ENCODE measurements at regions not wholly inside any gene's neighbourhood (a gene's known extent, or its start where the extent isn't known, plus 50 kb on each side); places are given as distances from the start of the nearest gene placed in this dataset.

GRCh38 chr4:113849771-113850170 lies 88.2 kb upstream of the CAMK2D start:
- CTCF ChIA-PET (ENCODE audit: partially characterized antibody), result interaction anchor here (0.7 to 1.4 kb wide), 3 partner anchors 8 to 23 kb away, joined by 3 to 7 read pairs (median 4); no protein-coding TSS in a partner anchor
- TF ChIP-seq KDM4A (IDR thresholded peaks at IDR 0.05; ENCODE audit: low read depth, low read length, severe bottlenecking) (no peak), TAF1 (IDR thresholded peaks at IDR 0.05; ENCODE audit: low read depth, low read length) (no peak), FOSL1 (IDR thresholded peaks at IDR 0.05; ENCODE audit: insufficient read depth, low read depth, low read length) (no peak), TBP (IDR thresholded peaks at IDR 0.05; ENCODE audit: low read depth, low read length) (no peak), SP2 (IDR thresholded peaks at IDR 0.05; ENCODE audit: low read length) (no peak), TEAD4 (IDR thresholded peaks at IDR 0.05; ENCODE audit: low read depth, low read length) (no peak), KDM1A (IDR thresholded peaks at IDR 0.05; ENCODE audit: borderline replicate concordance, low read length) (no peak), SP4 (IDR thresholded peaks at IDR 0.05; ENCODE audit: low read length) (no peak), SP1 (IDR thresholded peaks at IDR 0.05; ENCODE audit: low read depth, low read length) (no peak), HDAC6 (IDR thresholded peaks at IDR 0.05; ENCODE audit: low read depth, low read length) (no peak), CBX8 (IDR thresholded peaks at IDR 0.05; ENCODE audit: borderline replicate concordance, low read depth, low read length) (no peak)
- TF ChIP-seq, protein P1, sequence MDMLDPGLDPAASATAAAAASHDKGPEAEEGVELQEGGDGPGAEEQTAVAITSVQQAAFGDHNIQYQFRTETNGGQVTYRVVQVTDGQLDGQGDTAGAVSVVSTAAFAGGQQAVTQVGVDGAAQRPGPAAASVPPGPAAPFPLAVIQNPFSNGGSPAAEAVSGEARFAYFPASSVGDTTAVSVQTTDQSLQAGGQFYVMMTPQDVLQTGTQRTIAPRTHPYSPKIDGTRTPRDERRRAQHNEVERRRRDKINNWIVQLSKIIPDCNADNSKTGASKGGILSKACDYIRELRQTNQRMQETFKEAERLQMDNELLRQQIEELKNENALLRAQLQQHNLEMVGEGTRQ (IDR thresholded peaks at IDR 0.05; ENCODE audit: low read length), result no peak

More at GRCh38 chr4:113849771-113850170, 88.2 kb upstream of the CAMK2D start:
- H4K91ac ChIP-seq (replicated peaks; ENCODE audit: insufficient read length, low read length), result no peak overlapping the region
- no peak overlapping the region for H2BK120ac ChIP-seq (replicated peaks; ENCODE audit: low read depth, low read length)
- no peak overlapping the region for H2BK15ac ChIP-seq (ENCODE audit: low read length)
- no peaks in the 10 kb centered on the region for H3K27me3 ChIP-seq (replicated peaks in 1 of 4; ENCODE audit: control insufficient read depth in 3 of 4, extremely low read depth in 1 of 4, insufficient read depth in 3 of 4, low read length in 3 of 4)
- no peak overlapping the region for H3K23ac ChIP-seq (ENCODE audit: insufficient read length)
- H3K14ac ChIP-seq (ENCODE audit: insufficient read length), result no peak overlapping the region
- POLR2A ChIA-PET (ENCODE audit: partially characterized antibody), result no interaction called here
- H3K9me3 ChIP-seq (ENCODE audit: insufficient read depth in 2 of 2, low read depth in 1 of 2, low read length in 1 of 2), result peaks cover 7 to 9% of the 10 kb centered on the region in 2 experiments
- peaks cover 0 to 3% (median 0%) of the 10 kb centered on the region in 4 experiments; a peak in 2 of 8 replicates for H3K36me3 ChIP-seq (ENCODE audit: control insufficient read depth in 2 of 4, insufficient read depth in 4 of 4, low read length in 3 of 4)
- no peak overlapping the region for H2AK5ac ChIP-seq (ENCODE audit: low read depth, low read length)
- H3K56ac ChIP-seq (replicated peaks; ENCODE audit: insufficient read length, low read depth, low read length), result no peak overlapping the region
- no peaks in the 10 kb centered on the region for H3K79me2 ChIP-seq (ENCODE audit: control insufficient read depth in 1 of 2, insufficient read depth in 2 of 2, low read length in 2 of 2)
- no peak overlapping the region for H2BK5ac ChIP-seq (ENCODE audit: low read depth, low read length)
- H4K20me1 ChIP-seq (replicated peaks in 1 of 2; ENCODE audit: control insufficient read depth in 1 of 2, insufficient read depth in 2 of 2, low read length in 2 of 2), result no peaks in the 10 kb centered on the region
- FAIRE-seq (no peak), DNase-seq (ENCODE audit: low read depth in 1 of 2, low spot score in 2 of 2) (no peak)
- no peaks in the 10 kb centered on the region for H3K79me1 ChIP-seq (ENCODE audit: low read depth, low read length)
- H2BK20ac ChIP-seq (ENCODE audit: low read length), result no peak overlapping the region
- H3K18ac ChIP-seq (ENCODE audit: extremely low read depth, low read length), result no peak overlapping the region
- H3K4ac ChIP-seq (replicated peaks; ENCODE audit: insufficient read length, low read depth, low read length), result no peak overlapping the region
- H3K4me1 ChIP-seq (replicated peaks in 1 of 4; ENCODE audit: control insufficient read depth in 3 of 4, insufficient read depth in 4 of 4, low read length in 3 of 4), result no peaks in the 10 kb centered on the region
- no peak overlapping the region for H4K5ac ChIP-seq (ENCODE audit: insufficient read length, low read depth, low read length)
- H3K4me2 ChIP-seq (ENCODE audit: insufficient read depth in 1 of 2, low read depth in 2 of 2, low read length in 2 of 2), result no peak overlapping the region
- no peak overlapping the region for H3K27ac ChIP-seq (ENCODE audit: low read depth, low read length)
- no peak overlapping the region for H4K8ac ChIP-seq (ENCODE audit: extremely low read depth, insufficient read depth, low read length)
- no peak overlapping the region for H3K9ac ChIP-seq (replicated peaks in 1 of 4; ENCODE audit: extremely low read depth in 1 of 4, low read depth in 3 of 4, low read length in 3 of 4)
- H3K23me2 ChIP-seq (ENCODE audit: low read depth, low read length), result no peaks in the 10 kb centered on the region
- H2AFZ ChIP-seq (ENCODE audit: low read length), result no peak overlapping the region
- no peak overlapping the region for H2BK12ac ChIP-seq (ENCODE audit: low read depth, low read length)
- 69% methylated on average over 4 of the region's 4 CpGs; no CpG with 5 or more reads in 1 of the 2 experiments for WGBS, 2 experiments (ENCODE audit: extremely low coverage in 1 of 2, insufficient coverage in 1 of 2, insufficient read length in 1 of 2, insufficient replicate concordance in 2 of 2, low coverage in 1 of 2, low lambda C conversion rate in 2 of 2, missing lambda C conversion rate in 1 of 2)
- H3K4me3 ChIP-seq (ENCODE audit: extremely low read depth in 1 of 4, insufficient read depth in 2 of 4, low read depth in 3 of 4, low read length in 4 of 4), result no peak overlapping the region

Measured in H1 (cell line).